AG04449 (cell line): ENCODE measurements at regions not wholly inside any gene's neighbourhood (a gene's known extent, or its start where the extent isn't known, plus 50 kb on each side); places are given as distances from the start of the nearest gene placed in this dataset.

ENCODE experiments used
- CTCF ChIA-PET: fragments of 350-600 bp; formaldehyde crosslinking; extraction: SDS; loops from one replicate; lab custom pipeline; 2021; ENCODE audit warnings: antibody characterized with exemption; lab: Yijun Ruan, JAX
- POLR2A ChIA-PET: fragments of 400-600, 350-600 bp; formaldehyde crosslinking; extraction: SDS; loops from one replicate; lab custom pipeline; 2020; ENCODE audit warnings: antibody characterized with exemption, inconsistent platforms; lab: Yijun Ruan, JAX
- DNase-seq: peaks from one replicate; pipeline ENCODE4 v3.0.0-alpha.2; 2010; ENCODE audit warnings: low read depth, low spot score
- H3K4me3 ChIP-seq: 2 replicates; pipeline ENCODE4 v1.5.1; 2011; ENCODE audit warnings: low read depth, mild to moderate bottlenecking, control low read depth, low read length
- TF ChIP-seq, protein P1 (sequence below): IDR thresholded peaks from one replicate; pipeline ENCODE4 v1.5.1; 2011; ENCODE audit warnings: mild to moderate bottlenecking, moderate library complexity, low read length, control low read depth, inconsistent platforms; ENCODE audit not compliant: insufficient read depth; ENCODE audit errors: missing control alignments

DNA sequence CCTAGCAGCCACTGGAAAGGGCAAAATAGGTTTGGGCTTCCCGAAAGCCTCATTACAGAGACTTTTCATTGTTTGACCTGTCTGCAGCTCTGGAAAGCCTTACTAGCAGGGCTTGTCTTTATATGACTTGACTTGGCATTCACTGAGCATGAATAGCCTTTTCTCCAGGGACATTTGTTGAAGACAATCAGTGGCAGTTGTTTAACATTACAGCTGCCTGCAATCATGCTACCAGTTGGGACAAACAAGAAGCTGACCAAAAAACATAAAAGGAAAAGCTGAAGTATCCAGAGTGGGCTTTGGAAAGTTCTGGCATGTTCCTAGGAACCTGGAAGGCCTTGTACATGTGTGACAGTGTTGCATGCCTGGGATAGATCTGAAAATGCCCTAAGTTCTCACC lies 121.4 kb downstream of the KCNF1 start:
- TF ChIP-seq, protein P1, sequence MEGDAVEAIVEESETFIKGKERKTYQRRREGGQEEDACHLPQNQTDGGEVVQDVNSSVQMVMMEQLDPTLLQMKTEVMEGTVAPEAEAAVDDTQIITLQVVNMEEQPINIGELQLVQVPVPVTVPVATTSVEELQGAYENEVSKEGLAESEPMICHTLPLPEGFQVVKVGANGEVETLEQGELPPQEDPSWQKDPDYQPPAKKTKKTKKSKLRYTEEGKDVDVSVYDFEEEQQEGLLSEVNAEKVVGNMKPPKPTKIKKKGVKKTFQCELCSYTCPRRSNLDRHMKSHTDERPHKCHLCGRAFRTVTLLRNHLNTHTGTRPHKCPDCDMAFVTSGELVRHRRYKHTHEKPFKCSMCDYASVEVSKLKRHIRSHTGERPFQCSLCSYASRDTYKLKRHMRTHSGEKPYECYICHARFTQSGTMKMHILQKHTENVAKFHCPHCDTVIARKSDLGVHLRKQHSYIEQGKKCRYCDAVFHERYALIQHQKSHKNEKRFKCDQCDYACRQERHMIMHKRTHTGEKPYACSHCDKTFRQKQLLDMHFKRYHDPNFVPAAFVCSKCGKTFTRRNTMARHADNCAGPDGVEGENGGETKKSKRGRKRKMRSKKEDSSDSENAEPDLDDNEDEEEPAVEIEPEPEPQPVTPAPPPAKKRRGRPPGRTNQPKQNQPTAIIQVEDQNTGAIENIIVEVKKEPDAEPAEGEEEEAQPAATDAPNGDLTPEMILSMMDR = no peak
- H3K4me3 ChIP-seq = no peak overlapping the region
- POLR2A ChIA-PET = interaction anchor here (0.6 kb wide), 1 partner anchor 23 kb away, joined by 5 read pairs; no protein-coding TSS in a partner anchor
- CTCF ChIA-PET = no interaction called here
- no peak for DNase-seq

- POLR2A ChIA-PET = no interaction called here
- no peak for DNase-seq
- TF ChIP-seq, protein P1 = no peak
- CTCF ChIA-PET = no interaction called here
- no peak overlapping the region for H3K4me3 ChIP-seq
These were observed 116.6 kb upstream of the SLC66A3 start for GRCh38 chr2:11038641-11039040.

- TF ChIP-seq, protein P1 = no peak
- ChIA-PET POLR2A (no interaction called here), CTCF (interaction anchor here (1.5 kb wide), 1 partner anchor 10 kb away, joined by 4 read pairs; no protein-coding TSS in a partner anchor)
- no peak for DNase-seq
- H3K4me3 ChIP-seq = no peak overlapping the region
These were observed 114.3 kb upstream of the SLC66A3 start for GRCh38 chr2:11040992-11041391.

DNA sequence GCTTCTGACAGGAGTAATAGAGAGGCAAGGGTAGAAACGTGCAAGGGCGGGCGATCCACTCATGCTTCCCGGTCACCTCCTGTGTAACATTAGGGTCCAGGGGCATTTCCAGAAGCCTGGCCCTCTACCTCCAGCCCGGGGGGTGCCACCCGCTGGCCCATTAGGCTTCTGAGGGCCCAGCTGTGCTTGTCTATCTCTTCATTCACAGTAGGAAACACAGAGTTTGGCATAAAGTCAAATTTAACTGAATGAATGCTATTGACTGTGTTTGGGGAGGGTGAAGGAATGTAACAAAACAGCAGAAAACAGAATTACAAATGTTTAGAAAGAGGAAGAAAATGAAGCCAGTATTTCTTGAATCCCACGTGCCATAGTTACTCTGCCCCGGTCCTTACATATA lies 112.4 kb upstream of the SLC66A3 start:
- POLR2A ChIA-PET = no interaction called here
- CTCF ChIA-PET = no interaction called here
- TF ChIP-seq, protein P1 = no peak
- no peak for DNase-seq
- H3K4me3 ChIP-seq = no peak overlapping the region

GRCh38 chr2:11043245-11043644 lies 112.0 kb upstream of the SLC66A3 start:
- ChIA-PET CTCF (no interaction called here), POLR2A (no interaction called here)
- no peak for DNase-seq
- H3K4me3 ChIP-seq = no peak overlapping the region
- TF ChIP-seq, protein P1 = no peak

- H3K4me3 ChIP-seq = no peak overlapping the region
- TF ChIP-seq, protein P1 = no peak
- POLR2A ChIA-PET = no interaction called here
- no peak for DNase-seq
- CTCF ChIA-PET = no interaction called here
These were observed 111.1 kb upstream of the SLC66A3 start for GRCh38 chr2:11044201-11044600.
